GM21367 (cell line): ENCODE measurements at regions not wholly inside any gene's neighbourhood (a gene's known extent, or its start where the extent isn't known, plus 50 kb on each side); places are given as distances from the start of the nearest gene placed in this dataset.

Experiments used
- ATAC-seq: cut with Tn5 transposase; IDR thresholded peaks from one replicate; pipeline ENCODE4 v1.9.1; 2021; ENCODE audit not compliant: unreplicated experiment

DNA sequence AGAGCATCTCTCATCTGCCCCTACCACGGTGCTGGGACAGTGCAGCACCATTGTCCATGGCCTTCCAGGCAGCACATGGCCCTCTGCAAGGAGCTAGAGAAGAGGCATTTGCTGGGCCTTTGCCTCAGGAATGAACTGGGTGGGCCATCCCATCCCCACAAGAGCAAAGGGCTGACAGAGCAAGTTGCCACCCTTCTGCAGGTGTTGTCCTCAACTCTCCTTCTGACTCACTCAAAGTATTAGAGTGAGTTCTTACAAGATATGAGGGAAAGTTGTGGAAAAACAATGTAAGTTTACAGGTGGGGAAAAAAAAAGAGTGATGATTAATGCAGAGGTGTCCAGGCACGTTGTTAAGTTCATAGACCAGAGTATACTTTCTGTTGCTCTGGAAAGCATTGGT lies 261.2 kb downstream of the SKIDA1 start:
- no peak for ATAC-seq

DNA sequence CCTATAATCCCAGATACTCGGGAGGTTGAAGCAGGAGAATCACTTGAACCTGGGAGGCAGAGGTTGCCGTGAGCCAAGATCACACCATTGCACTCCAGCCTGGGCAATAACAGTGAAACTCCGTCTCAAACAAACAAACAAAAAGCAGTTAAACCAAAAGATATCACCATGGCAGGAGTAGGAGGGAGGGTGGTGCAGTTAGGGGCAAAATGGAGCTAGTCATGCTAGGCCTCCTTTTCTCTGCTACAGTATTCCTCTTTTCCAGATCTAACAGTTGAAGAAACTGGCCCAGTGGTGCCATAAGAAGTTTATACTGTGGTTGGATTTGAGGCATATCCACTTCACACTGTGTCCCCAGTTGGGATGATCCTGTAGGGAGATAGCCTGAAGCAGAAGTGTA lies 261.6 kb downstream of the SKIDA1 start:
- ATAC-seq, result no peak

DNA sequence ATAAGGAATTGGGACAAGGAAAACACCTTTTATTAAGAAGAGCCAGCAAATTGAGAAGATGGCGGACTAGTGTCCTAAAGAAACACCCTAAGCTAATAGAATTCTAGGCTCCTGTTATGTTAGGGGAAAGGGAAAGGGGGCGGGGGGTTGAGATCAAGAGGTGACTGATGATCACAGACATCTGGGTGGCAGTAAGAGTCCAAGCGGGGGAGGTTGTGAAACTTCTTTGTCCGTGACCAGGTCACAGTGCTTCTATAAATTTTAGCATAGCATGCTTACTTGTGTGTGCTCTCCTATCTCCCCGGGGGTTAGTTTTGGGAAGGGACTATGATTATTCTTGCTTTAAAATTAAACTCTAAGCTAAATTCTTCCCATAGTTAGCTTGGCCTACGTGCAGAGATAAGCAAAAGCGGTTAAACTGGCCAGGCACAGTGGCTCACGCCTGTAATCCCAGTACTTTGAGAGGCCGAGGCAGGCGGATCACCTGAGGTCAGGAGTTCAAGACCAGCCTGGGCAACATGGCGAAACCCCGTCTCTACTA lies 262.1 kb downstream of the SKIDA1 start:
- no peak for ATAC-seq

DNA sequence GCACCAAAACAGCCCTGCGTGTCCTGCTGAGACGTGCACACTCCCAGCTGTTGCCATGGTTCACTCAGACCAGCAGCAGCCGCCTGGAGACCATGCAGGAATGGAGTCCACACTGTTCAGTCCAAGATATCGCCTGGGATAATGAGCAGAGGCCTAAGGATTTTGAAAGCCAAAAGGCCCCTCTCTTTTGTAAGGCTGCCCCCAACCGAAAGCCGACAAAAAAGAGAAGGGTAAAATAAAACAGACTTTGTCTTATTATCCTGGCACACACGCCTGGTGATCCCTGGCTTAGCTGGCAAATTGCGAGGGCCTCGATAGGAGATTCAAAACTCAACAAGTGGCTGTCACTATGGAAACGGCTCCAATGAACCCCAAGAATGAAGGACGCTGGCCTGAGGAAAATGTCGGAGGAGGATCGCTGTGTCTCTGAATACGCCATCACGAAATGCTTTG lies 263.6 kb downstream of the SKIDA1 start:
- ATAC-seq, result no peak

- ATAC-seq, result no peak
Observed at GRCh38 chr10:21260506-21261149, 264.9 kb downstream of the SKIDA1 start.

GRCh38 chr10:21260066-21260465 lies 265.4 kb downstream of the SKIDA1 start:
- ATAC-seq, result no peak

GRCh38 chr10:21257919-21258318 lies 267.6 kb downstream of the SKIDA1 start:
- ATAC-seq, result no peak

DNA sequence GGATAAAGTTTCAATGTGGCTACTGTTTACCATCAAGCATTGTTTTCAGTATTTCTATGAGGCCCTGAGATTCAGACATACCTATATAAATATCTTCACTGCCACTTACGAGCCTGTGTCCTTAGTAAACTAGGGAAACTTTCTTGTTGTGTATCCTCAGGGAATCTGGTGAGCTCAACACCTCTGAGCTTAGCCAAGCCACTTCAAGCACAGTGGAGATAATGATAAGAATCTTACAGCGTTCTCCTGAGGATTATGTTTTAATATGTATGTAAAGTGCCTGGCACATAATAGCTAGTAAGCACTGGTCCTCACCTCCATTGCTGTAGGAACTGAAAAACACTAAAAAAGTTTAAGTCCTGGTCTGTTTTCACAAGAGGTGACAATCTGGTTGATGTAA lies 268.3 kb downstream of the SKIDA1 start:
- no peak for ATAC-seq

DNA sequence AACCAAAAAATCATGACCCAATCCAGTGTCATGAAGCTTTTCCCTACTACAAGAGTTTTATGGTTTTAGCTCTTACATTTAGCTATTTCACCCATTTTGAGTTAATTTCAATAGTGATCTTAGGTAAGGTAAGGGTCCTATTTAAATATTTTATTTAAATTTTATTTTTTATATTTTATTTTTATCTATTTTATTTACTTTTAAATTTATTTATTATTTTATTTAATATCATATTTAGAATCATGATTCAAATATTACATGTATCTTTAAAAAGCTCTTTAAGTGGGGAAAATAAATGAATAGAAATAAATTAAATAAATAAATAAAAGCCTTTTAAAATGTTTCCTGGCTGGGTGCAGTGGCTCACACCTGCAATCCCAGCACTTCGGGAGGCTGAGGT lies 276.0 kb downstream of the SKIDA1 start:
- no peak for ATAC-seq

- no peak for ATAC-seq
Observed at GRCh38 chr10:21247592-21247991, 277.9 kb downstream of the SKIDA1 start.

GRCh38 chr10:21246178-21246577 lies 279.3 kb downstream of the SKIDA1 start:
- no peak for ATAC-seq

GRCh38 chr10:21243748-21244257 lies 281.7 kb downstream of the SKIDA1 start:
- ATAC-seq, result no peak

DNA sequence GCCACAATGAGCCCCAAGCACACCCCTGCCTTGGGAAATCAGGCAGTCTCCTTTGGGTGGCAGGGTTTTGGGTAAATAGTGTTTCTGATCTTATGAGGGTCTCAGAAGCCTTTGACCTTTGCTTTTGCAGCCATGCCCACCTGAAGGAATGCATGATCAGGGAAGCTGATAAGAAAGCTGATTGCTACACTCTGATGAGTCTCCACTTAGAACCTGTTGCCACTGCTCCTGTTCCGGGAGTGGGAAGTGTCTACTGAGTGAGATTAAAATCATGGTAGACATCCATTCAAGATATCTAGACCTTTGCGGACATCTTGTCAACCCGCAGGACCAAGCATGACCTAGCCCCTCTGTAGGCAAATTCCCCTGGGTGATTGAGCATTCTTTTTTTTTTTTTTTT lies 282.6 kb downstream of the SKIDA1 start:
- ATAC-seq, result no peak

- no peak for ATAC-seq
Observed at GRCh38 chr10:21238717-21239116, 286.8 kb downstream of the SKIDA1 start.

- ATAC-seq, result no peak
Observed at GRCh38 chr10:21238044-21238443, 287.4 kb downstream of the SKIDA1 start.

DNA sequence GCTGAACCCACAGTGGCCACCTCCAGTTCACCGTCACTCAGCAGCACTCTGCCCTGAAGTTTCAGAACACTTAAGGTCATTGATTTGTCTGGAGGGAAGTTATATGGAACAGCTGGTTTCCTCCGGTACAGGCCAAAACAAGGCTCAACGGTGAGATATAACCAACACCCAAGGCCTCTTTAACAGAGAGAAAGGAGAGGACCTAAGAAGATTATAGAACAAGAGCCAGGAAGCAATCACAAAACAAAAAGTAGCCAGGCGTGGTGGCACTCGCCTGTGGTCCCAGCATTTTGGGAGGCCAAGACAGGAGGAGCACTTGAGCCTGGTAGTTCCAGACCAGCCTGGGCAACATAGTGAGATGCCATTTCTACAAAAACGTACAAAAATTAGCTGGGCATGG lies 290.7 kb downstream of the SKIDA1 start:
- no peak for ATAC-seq

GRCh38 chr10:21230219-21230618 lies 295.3 kb downstream of the SKIDA1 start:
- peak; percentile 51 for ATAC-seq

DNA sequence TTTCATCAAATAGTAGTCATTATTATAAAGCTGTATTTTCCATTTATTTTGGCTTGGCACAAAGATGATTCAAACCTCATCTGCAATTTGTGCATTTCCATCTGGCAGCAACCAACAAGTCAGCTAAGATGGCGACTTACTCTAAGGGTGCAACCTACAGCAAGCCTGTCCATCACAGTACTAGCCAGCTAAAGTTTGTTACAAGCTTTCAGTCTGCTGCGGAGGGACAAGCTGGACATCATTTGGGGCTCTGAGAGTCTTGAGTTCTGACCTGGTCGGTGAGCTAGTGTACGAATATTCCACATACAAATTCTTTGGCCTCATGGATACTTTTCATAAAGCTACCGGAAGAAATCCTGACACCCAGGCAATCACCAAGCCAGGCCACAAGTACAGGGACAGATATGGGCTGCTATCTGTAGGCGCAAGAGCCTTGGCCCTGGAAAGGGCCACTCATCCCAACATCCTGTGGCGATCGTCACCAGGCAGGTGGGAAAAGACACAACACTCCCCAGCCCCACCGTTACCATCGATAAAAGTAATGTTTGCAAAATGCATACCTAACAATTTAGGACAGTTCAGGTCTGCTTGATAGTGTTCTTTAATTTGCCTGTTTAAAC lies 307.6 kb downstream of the SKIDA1 start:
- ATAC-seq, result no peak

- ATAC-seq, result no peak
Observed at GRCh38 chr10:21217107-21217506, 308.4 kb downstream of the SKIDA1 start.

- ATAC-seq, result no peak
Observed at GRCh38 chr10:21214329-21214728, 311.2 kb downstream of the SKIDA1 start.

- ATAC-seq, result no peak
Observed at GRCh38 chr10:21213381-21213780, 312.1 kb downstream of the SKIDA1 start.

DNA sequence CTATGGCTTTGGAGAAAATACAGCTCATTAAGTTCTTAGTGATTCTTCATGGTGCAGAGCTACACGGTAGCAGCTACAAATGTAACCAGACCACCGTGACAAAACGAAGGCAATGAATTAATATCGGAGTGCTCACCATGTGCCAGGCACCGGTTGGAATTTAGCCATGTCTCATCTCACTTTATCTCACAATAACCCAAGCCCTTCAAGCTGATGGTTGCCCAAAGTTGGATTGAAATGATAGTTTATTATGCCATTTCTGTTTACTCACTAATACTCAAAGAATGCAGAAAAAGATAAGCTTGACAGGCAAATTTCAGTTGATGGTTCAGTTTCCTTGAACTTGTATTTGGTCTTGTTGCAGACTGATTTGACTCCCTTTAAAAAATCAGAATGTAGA lies 312.6 kb downstream of the SKIDA1 start:
- ATAC-seq, result no peak
